Endothelial cell of umbilical vein (primary cell): ENCODE measurements at regions not wholly inside any gene's neighbourhood (a gene's known extent, or its start where the extent isn't known, plus 50 kb on each side); places are given as distances from the start of the nearest gene placed in this dataset.

Experiments
- BruUV-seq: library from RNA; stranded (reverse); fragments of 400-500 nt; replicated peaks from 2 replicates; lab custom pipeline; 2021; lab: Mats Ljungman, UMichigan
- CTCF ChIA-PET: fragments of 300-600, 350-600 bp; sonication (Branson Sonifier 250); formaldehyde crosslinking; loops from one replicate; lab custom pipeline; 2021; ENCODE audit warnings: antibody characterized with exemption, inconsistent platforms; lab: Charles Lee
- POLR2A ChIA-PET: fragments of 300-600, 350-600 bp; sonication (Branson Sonifier 250); formaldehyde crosslinking; loops from one replicate; lab custom pipeline; 2021; ENCODE audit warnings: antibody characterized with exemption, inconsistent platforms; lab: Charles Lee
- DNase-seq: peaks from one replicate; pipeline ENCODE4 v3.0.0-alpha.2; 2011; ENCODE audit warnings: low read depth, low spot score
- FAIRE-seq: peaks from 2 replicates; lab custom pipeline; 2011; peaks lifted over from hg19 to GRCh38; lab: Jason Lieb, UNC
- H2AFZ ChIP-seq: 2 replicates; pipeline ENCODE4 v1.6.0; 2012; ENCODE audit warnings: low read depth, low read length, control low read depth, inconsistent platforms
- H3K27ac ChIP-seq: 2 replicates; pipeline ENCODE4 v1.5.1; 2011; ENCODE audit warnings: low read depth, mild to moderate bottlenecking, control low read depth, low read length, moderate library complexity; ENCODE audit not compliant: insufficient read depth
- H3K27me3 ChIP-seq, 2 experiments: 2 replicates each; pipeline versions ENCODE4 v1.6.0 to v1.6.1; 2011; ENCODE audit warnings: low read length in 2 of 2, mixed read lengths in 1 of 2; ENCODE audit not compliant: control insufficient read depth in 2 of 2, insufficient read depth in 2 of 2
- H3K36me3 ChIP-seq, 2 experiments: 2 replicates in 1 of 2; 3 replicates in 1 of 2; pipeline ENCODE4 v1.5.1; 2011; ENCODE audit warnings: low read length in 2 of 2, mild to moderate bottlenecking in 1 of 2, moderate library complexity in 1 of 2; ENCODE audit not compliant: control insufficient read depth in 2 of 2, insufficient read depth in 2 of 2; ENCODE audit errors: extremely low read depth in 1 of 2
- H3K4me1 ChIP-seq: 3 replicates; pipeline ENCODE4 v1.5.1; 2011; ENCODE audit warnings: mild to moderate bottlenecking, low read length; ENCODE audit not compliant: control insufficient read depth, insufficient read depth; ENCODE audit errors: extremely low read depth
- H3K4me2 ChIP-seq: 2 replicates; pipeline ENCODE4 v1.6.1; 2011; ENCODE audit warnings: low read length, control low read depth, mixed read lengths; ENCODE audit not compliant: insufficient read depth
- H3K4me3 ChIP-seq, 3 experiments: fragments of 200-600 bp in 1 of 3; sonication (generic), shearing (Covaris generic) in 1 of 3; replicated peaks in 1 of 3; 2 replicates each; pipeline ENCODE4 v1.5.1; 2011 to 2016; ENCODE audit warnings: control low read depth in 3 of 3, low read length in 3 of 3, mild to moderate bottlenecking in 2 of 3, inconsistent platforms in 1 of 3, low read depth in 1 of 3, moderate library complexity in 1 of 3; ENCODE audit not compliant: insufficient read depth in 1 of 3
- H3K79me2 ChIP-seq: 2 replicates; pipeline ENCODE4 v1.6.0; 2012; ENCODE audit warnings: low read length, inconsistent platforms; ENCODE audit not compliant: control insufficient read depth, insufficient read depth
- H3K9ac ChIP-seq: replicated peaks from 2 replicates; pipeline ENCODE3; 2011; ENCODE audit warnings: low read length, control low read depth; ENCODE audit not compliant: insufficient read depth; ENCODE audit errors: extremely low read depth
- H3K9me1 ChIP-seq: replicated peaks from 3 replicates; pipeline ENCODE4 v1.6.0; 2011; ENCODE audit warnings: mild to moderate bottlenecking, low read length; ENCODE audit not compliant: control insufficient read depth, insufficient read depth; ENCODE audit errors: extremely low read depth
- H3K9me3 ChIP-seq: replicated peaks from 2 replicates; pipeline ENCODE4 v1.5.1; 2012; ENCODE audit warnings: low read length, inconsistent platforms; ENCODE audit not compliant: control insufficient read depth, insufficient read depth
- H4K20me1 ChIP-seq: replicated peaks from 2 replicates; pipeline ENCODE3; 2011; ENCODE audit warnings: mild to moderate bottlenecking, low read length; ENCODE audit not compliant: control insufficient read depth, insufficient read depth; ENCODE audit errors: extremely low read depth
- EZH2 ChIP-seq: IDR thresholded peaks from 2 replicates; pipeline ENCODE4 v1.6.1; 2012; ENCODE audit warnings: borderline replicate concordance, low read depth, mild to moderate bottlenecking, moderate library complexity, low read length, inconsistent platforms; ENCODE audit not compliant: severe bottlenecking
- FOS ChIP-seq: IDR thresholded peaks from 2 replicates; pipeline ENCODE4 v1.6.1; 2011; ENCODE audit warnings: mild to moderate bottlenecking, low read length, moderate library complexity, borderline replicate concordance; ENCODE audit not compliant: insufficient read depth
- GATA2 ChIP-seq: IDR thresholded peaks from 2 replicates; pipeline ENCODE4 v1.7.0; 2011; ENCODE audit warnings: low read depth, mild to moderate bottlenecking, moderate library complexity, mixed read lengths, low read length; ENCODE audit not compliant: insufficient read length, insufficient read depth
- MAX ChIP-seq: IDR thresholded peaks from 2 replicates; pipeline ENCODE4 v1.6.1; 2011; ENCODE audit not compliant: insufficient read depth, insufficient read length
- MYC ChIP-seq: IDR thresholded peaks from one replicate; pipeline ENCODE4 v1.6.1; 2011; ENCODE audit warnings: mild to moderate bottlenecking, low read depth, low read length
- POLR2A ChIP-seq: IDR thresholded peaks from 2 replicates; pipeline ENCODE4 v1.6.1; 2012; ENCODE audit warnings: low read depth, mild to moderate bottlenecking, control low read depth, low read length
- dilution Hi-C: fragments of 300-500 bp; cut with MboI; formaldehyde crosslinking; loops from one replicate; pipeline ENCODE4 v1.15.0; 2019; ENCODE audit warnings: low sequenced_read_pairs; ENCODE audit not compliant: extremely low pct_ligation_motif_present
- intact Hi-C: fragments of 100-400 bp; cut with micrococcal nuclease; formaldehyde crosslinking; loops from one replicate; pipeline ENCODE4 v1.10.0; 2022

DNA sequence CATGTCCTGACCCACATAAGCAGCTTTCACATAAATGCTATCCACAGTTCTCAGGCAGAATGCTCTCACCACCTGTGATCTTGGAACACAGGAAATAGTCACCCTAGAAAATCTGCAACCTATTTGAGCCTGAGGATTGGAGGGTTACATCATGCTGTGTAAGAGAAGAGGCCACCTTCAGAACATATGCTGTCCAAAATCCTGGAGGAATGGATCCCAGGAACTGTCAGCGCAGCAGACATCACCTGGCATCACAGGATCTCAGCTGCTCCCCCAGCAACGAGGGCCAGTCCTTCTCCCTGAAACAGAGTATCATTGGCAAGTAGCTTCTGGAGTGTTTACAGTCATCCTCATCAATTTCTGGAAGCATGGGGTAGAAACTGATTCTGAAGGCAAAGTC is 63.2 kb upstream of the LTA4H start:
- CTCF ChIA-PET = interaction anchor here (1.3 kb wide), 1 partner anchor 19 kb away, joined by 3 read pairs; no protein-coding TSS in a partner anchor
- no peaks in the 10 kb centered on the region for H3K79me2 ChIP-seq
- intact Hi-C loops = no loop called here
- no peak overlapping the region for H3K9ac ChIP-seq
- no peak for DNase-seq
- H3K4me1 ChIP-seq = peaks cover 34% of the 10 kb centered on the region
- no peaks in the 10 kb centered on the region for H3K27me3 ChIP-seq
- TF ChIP-seq MAX (no peak), EZH2 (no peak), GATA2 (no peak), FOS (no peak), MYC (no peak)
- H4K20me1 ChIP-seq = no peaks in the 10 kb centered on the region
- no peak overlapping the region for H2AFZ ChIP-seq
- dilution Hi-C loops = no loop called here
- H3K36me3 ChIP-seq = no peaks in the 10 kb centered on the region
- no peak overlapping the region for H3K27ac ChIP-seq
- FAIRE-seq = no peak
- H3K4me3 ChIP-seq = no peak overlapping the region
- POLR2A ChIA-PET = no interaction called here
- no peaks in the 10 kb centered on the region for H3K9me3 ChIP-seq
- H3K4me2 ChIP-seq = no peak overlapping the region
- BruUV-seq = no TSS peak
- no peaks in the 10 kb centered on the region for H3K9me1 ChIP-seq

DNA sequence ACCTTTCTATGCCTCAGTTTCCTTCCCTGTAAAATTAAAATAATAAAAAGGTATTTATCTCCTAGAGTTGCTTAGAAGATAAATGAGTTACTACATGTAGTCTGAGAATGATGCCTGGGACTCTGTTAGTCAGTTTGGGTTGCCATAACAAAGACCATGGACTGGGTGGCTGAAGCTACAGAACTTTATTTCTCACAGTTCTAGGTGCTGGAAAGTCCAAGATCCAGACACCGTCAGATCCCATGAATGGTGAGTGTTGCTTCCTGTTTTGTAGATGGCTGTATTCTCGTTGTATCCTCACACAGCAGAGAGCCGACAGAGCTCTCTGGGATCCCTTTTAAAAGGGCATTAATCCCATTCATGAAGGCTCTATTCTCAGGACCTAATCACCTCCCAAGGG is 64.0 kb upstream of the LTA4H start:
- dilution Hi-C loops = no loop called here
- no peaks in the 10 kb centered on the region for H3K27me3 ChIP-seq
- TF ChIP-seq MYC (no peak), EZH2 (no peak), POLR2A (no peak)
- no peaks in the 10 kb centered on the region for H4K20me1 ChIP-seq
- H3K9me1 ChIP-seq = no peaks in the 10 kb centered on the region
- H3K79me2 ChIP-seq = no peaks in the 10 kb centered on the region
- H3K9me3 ChIP-seq = no peaks in the 10 kb centered on the region
- no peak overlapping the region for H3K4me3 ChIP-seq
- H3K4me1 ChIP-seq = peaks cover 26% of the 10 kb centered on the region
- DNase-seq = no peak
- no peak overlapping the region for H2AFZ ChIP-seq
- POLR2A ChIA-PET = interaction anchor here (0.6 kb wide), 1 partner anchor 42 kb away, joined by 3 read pairs; no protein-coding TSS in a partner anchor
- no peak overlapping the region for H3K9ac ChIP-seq
- no peaks in the 10 kb centered on the region for H3K36me3 ChIP-seq
- peak overlapping the region; percentile 16 for H3K27ac ChIP-seq
- intact Hi-C loops = no loop called here
- CTCF ChIA-PET = interaction anchor here (1.3 kb wide), 1 partner anchor 20 kb away, joined by 3 read pairs; no protein-coding TSS in a partner anchor
- H3K4me2 ChIP-seq = no peak overlapping the region
- FAIRE-seq = peak; percentile 55
- no TSS peak for BruUV-seq
